H1 (cell line): ENCODE measurements at regions not wholly inside any gene's neighbourhood (a gene's known extent, or its start where the extent isn't known, plus 50 kb on each side); places are given as distances from the start of the nearest gene placed in this dataset.

ENCODE experiments used
- CTCF ChIA-PET: fragments of 300-600 bp; sonication (Branson Sonifier 250); formaldehyde crosslinking; loops from one replicate; lab custom pipeline; 2021; ENCODE audit not compliant: partially characterized antibody; lab: Charles Lee
- POLR2A ChIA-PET: fragments of 300-600 bp; sonication (Branson Sonifier 250); formaldehyde crosslinking; loops from one replicate; lab custom pipeline; 2021; ENCODE audit warnings: inconsistent platforms; ENCODE audit not compliant: partially characterized antibody; lab: Charles Lee
- DNase-seq, 2 experiments: peaks; one replicate each; pipeline versions ENCODE4 v3.0.0 to v3.0.0-alpha.2; 2010 to 2022; ENCODE audit warnings: low spot score in 2 of 2, low read depth in 1 of 2, mixed read lengths in 1 of 2
- FAIRE-seq: peaks from 2 replicates; lab custom pipeline; 2011; peaks lifted over from hg19 to GRCh38; lab: Jason Lieb, UNC
- H2AFZ ChIP-seq: 2 replicates; pipeline ENCODE4 v1.8.1; 2012; ENCODE audit warnings: low read length, inconsistent platforms
- H2AK5ac ChIP-seq: 2 replicates; pipeline ENCODE4 v1.6.1; 2013; ENCODE audit warnings: low read depth, low read length
- H2BK120ac ChIP-seq: replicated peaks from 2 replicates; pipeline ENCODE3; 2013; ENCODE audit warnings: low read depth, low read length, inconsistent platforms
- H2BK12ac ChIP-seq: 2 replicates; pipeline ENCODE4 v1.6.1; 2013; ENCODE audit warnings: low read depth, low read length
- H2BK15ac ChIP-seq: 2 replicates; pipeline ENCODE4 v1.6.1; 2013; ENCODE audit warnings: low read length
- H2BK20ac ChIP-seq: 2 replicates; pipeline ENCODE4 v1.6.1; 2013; ENCODE audit warnings: low read length
- H2BK5ac ChIP-seq: 2 replicates; pipeline ENCODE4 v1.6.1; 2013; ENCODE audit warnings: low read depth, low read length
- H3K14ac ChIP-seq: 2 replicates; pipeline ENCODE4 v1.6.1; 2013; ENCODE audit warnings: inconsistent platforms; ENCODE audit not compliant: insufficient read length
- H3K18ac ChIP-seq: 2 replicates; pipeline ENCODE4 v1.6.1; 2013; ENCODE audit warnings: low read length; ENCODE audit errors: extremely low read depth
- H3K23ac ChIP-seq: 2 replicates; pipeline ENCODE4 v1.6.1; 2013; ENCODE audit warnings: inconsistent platforms; ENCODE audit not compliant: insufficient read length
- H3K23me2 ChIP-seq: 2 replicates; pipeline ENCODE4 v1.6.1; 2013; ENCODE audit warnings: low read depth, low read length
- H3K27ac ChIP-seq: 2 replicates; pipeline ENCODE4 v1.6.1; 2011; ENCODE audit warnings: low read depth, low read length, inconsistent platforms
- H3K27me3 ChIP-seq, 4 experiments: replicated peaks in 1 of 4; 1 replicate in 1 of 4; 2 replicates in 3 of 4; pipeline versions ENCODE4 v1.6.1 to v1.8.1; 2011 to 2013; ENCODE audit warnings: low read length in 3 of 4, mild to moderate bottlenecking in 3 of 4, inconsistent platforms in 2 of 4, mixed read lengths in 2 of 4, moderate library complexity in 1 of 4; ENCODE audit not compliant: control insufficient read depth in 3 of 4, insufficient read depth in 3 of 4; ENCODE audit errors: extremely low read depth in 1 of 4
- H3K36me3 ChIP-seq, 4 experiments: 2 replicates each; pipeline versions ENCODE4 v1.6.1 to v1.8.1; 2011 to 2013; ENCODE audit warnings: mild to moderate bottlenecking in 4 of 4, low read length in 3 of 4, moderate library complexity in 2 of 4, control low read depth in 1 of 4, inconsistent platforms in 1 of 4; ENCODE audit not compliant: insufficient read depth in 4 of 4, control insufficient read depth in 2 of 4
- H3K4ac ChIP-seq: replicated peaks from 2 replicates; pipeline ENCODE3; 2013; ENCODE audit warnings: low read length, low read depth, mixed read lengths, inconsistent platforms; ENCODE audit not compliant: insufficient read length
- H3K4me1 ChIP-seq, 4 experiments: replicated peaks in 1 of 4; 1 replicate in 1 of 4; 2 replicates in 3 of 4; pipeline versions ENCODE4 v1.6.1 to v1.8.1; 2011 to 2013; ENCODE audit warnings: low read length in 3 of 4, inconsistent platforms in 2 of 4, mixed read lengths in 1 of 4; ENCODE audit not compliant: insufficient read depth in 4 of 4, control insufficient read depth in 3 of 4
- H3K4me2 ChIP-seq, 2 experiments: 2 replicates each; pipeline versions ENCODE4 v1.6.1 to v1.8.1; 2011 to 2013; ENCODE audit warnings: low read depth in 2 of 2, low read length in 2 of 2, control low read depth in 1 of 2, inconsistent platforms in 1 of 2, mild to moderate bottlenecking in 1 of 2; ENCODE audit not compliant: insufficient read depth in 1 of 2
- H3K4me3 ChIP-seq, 4 experiments: fragments of 200-600, 300-600 bp in 1 of 4; sonication (generic), shearing (Covaris generic), sonication (Bioruptor Twin) in 1 of 4; 2 replicates each; pipeline versions ENCODE4 v1.5.1 to v1.8.1; 2011 to 2016; ENCODE audit warnings: low read length in 4 of 4, low read depth in 3 of 4, control low read depth in 2 of 4, inconsistent platforms in 2 of 4, mild to moderate bottlenecking in 2 of 4, mixed read lengths in 1 of 4, moderate library complexity in 1 of 4; ENCODE audit not compliant: insufficient read depth in 2 of 4; ENCODE audit errors: extremely low read depth in 1 of 4
- H3K56ac ChIP-seq: replicated peaks from 2 replicates; pipeline ENCODE3; 2013; ENCODE audit warnings: low read depth, mild to moderate bottlenecking, mixed read lengths, low read length, inconsistent platforms; ENCODE audit not compliant: insufficient read length
- H3K79me1 ChIP-seq: 2 replicates; pipeline ENCODE4 v1.6.1; 2013; ENCODE audit warnings: low read depth, low read length, control low read depth
- H3K79me2 ChIP-seq, 2 experiments: 2 replicates each; pipeline versions ENCODE4 v1.6.1 to v1.8.1; 2012 to 2013; ENCODE audit warnings: low read length in 2 of 2, mild to moderate bottlenecking in 2 of 2, inconsistent platforms in 1 of 2; ENCODE audit not compliant: insufficient read depth in 2 of 2, control insufficient read depth in 1 of 2
- H3K9ac ChIP-seq, 4 experiments: replicated peaks in 1 of 4; 1 replicate in 1 of 4; 2 replicates in 3 of 4; pipeline versions ENCODE4 v1.6.1 to v1.8.1; 2011 to 2013; ENCODE audit warnings: low read depth in 3 of 4, low read length in 3 of 4, control low read depth in 2 of 4, mild to moderate bottlenecking in 2 of 4, moderate library complexity in 2 of 4, inconsistent platforms in 1 of 4; ENCODE audit errors: extremely low read depth in 1 of 4
- H3K9me3 ChIP-seq, 2 experiments: 2 replicates each; pipeline versions ENCODE4 v1.6.1 to v1.8.1; 2012 to 2013; ENCODE audit warnings: mild to moderate bottlenecking in 2 of 2, moderate library complexity in 2 of 2, control low read depth in 1 of 2, inconsistent platforms in 1 of 2, low read depth in 1 of 2, low read length in 1 of 2, mixed read lengths in 1 of 2; ENCODE audit not compliant: insufficient read depth in 2 of 2
- H4K20me1 ChIP-seq, 2 experiments: replicated peaks in 1 of 2; 2 replicates each; pipeline versions ENCODE3 to v1.8.1; 2011 to 2013; ENCODE audit warnings: inconsistent platforms in 2 of 2, low read length in 2 of 2, mild to moderate bottlenecking in 1 of 2; ENCODE audit not compliant: insufficient read depth in 2 of 2, control insufficient read depth in 1 of 2
- H4K5ac ChIP-seq: 2 replicates; pipeline ENCODE4 v1.6.1; 2013; ENCODE audit warnings: low read length, low read depth, mixed read lengths, inconsistent platforms; ENCODE audit not compliant: insufficient read length
- H4K8ac ChIP-seq: 2 replicates; pipeline ENCODE4 v1.8.0; 2013; ENCODE audit warnings: mild to moderate bottlenecking, moderate library complexity, low read length, inconsistent platforms; ENCODE audit not compliant: insufficient read depth; ENCODE audit errors: extremely low read depth
- H4K91ac ChIP-seq: replicated peaks from 2 replicates; pipeline ENCODE3; 2013; ENCODE audit warnings: low read length, mixed read lengths, inconsistent platforms; ENCODE audit not compliant: insufficient read length
- BACH1 ChIP-seq: IDR thresholded peaks from 2 replicates; pipeline ENCODE4 v1.6.1; 2012; ENCODE audit warnings: low read length, improper control_type of control experiment
- GTF2F1 ChIP-seq: IDR thresholded peaks from 2 replicates; pipeline ENCODE4 v1.6.1; 2012; ENCODE audit warnings: low read depth, low read length, improper control_type of control experiment, borderline replicate concordance
- NANOG ChIP-seq: IDR thresholded peaks from 2 replicates; pipeline ENCODE4 v1.6.1; 2011; ENCODE audit warnings: low read length, low read depth, mild to moderate bottlenecking, inconsistent platforms; ENCODE audit not compliant: insufficient read depth, poor library complexity, severe bottlenecking
- NRF1 ChIP-seq: IDR thresholded peaks from 2 replicates; pipeline ENCODE4 v1.6.1; 2011; ENCODE audit warnings: mild to moderate bottlenecking, low read depth, low read length, improper control_type of control experiment
- RBBP5 ChIP-seq: IDR thresholded peaks from 2 replicates; pipeline ENCODE4 v1.7.1; 2012; ENCODE audit warnings: low read depth, mild to moderate bottlenecking, inconsistent platforms, low read length, moderate library complexity, borderline replicate concordance
- SIRT6 ChIP-seq: IDR thresholded peaks from one replicate; pipeline ENCODE4 v1.7.1; 2012; ENCODE audit warnings: low read length, inconsistent platforms
- WGBS, 2 experiments: shearing (Covaris generic) in 1 of 2; methylation state at CpG; one replicate each; pipeline versions ENCODE4 v1.1.6 to v1.1.7; 2013 to 2015; ENCODE audit warnings: low lambda C conversion rate in 2 of 2, mixed read lengths in 2 of 2, inconsistent platforms in 1 of 2, low coverage in 1 of 2, missing lambda C conversion rate in 1 of 2; ENCODE audit not compliant: insufficient replicate concordance in 2 of 2, insufficient coverage in 1 of 2, insufficient read length in 1 of 2; ENCODE audit errors: extremely low coverage in 1 of 2, missing lambda C conversion rate in 1 of 2; 5-methylcytosine and 5-hydroxymethylcytosine counted together

- no peak overlapping the region for H2BK120ac ChIP-seq
Measured at GRCh38 chr21:35749904-35750303, 310.4 kb downstream of the SETD4 start.

More at GRCh38 chr21:35749904-35750303, 310.4 kb downstream of the SETD4 start:
- Histone ChIP-seq H2BK15ac (no peak overlapping the region), H3K79me1 (no peaks in the 10 kb centered on the region), H2BK20ac (no peak overlapping the region), H3K36me3 (no peaks in the 10 kb centered on the region), H2BK5ac (no peak overlapping the region), H4K8ac (no peak overlapping the region), H3K4me1 (peaks cover 0 to 7% (median 1%) of the 10 kb centered on the region in 4 experiments; a peak in 4 of 7 replicates), H4K91ac (no peak overlapping the region), H2AK5ac (no peak overlapping the region), H3K4me2 (no peak overlapping the region), H3K4ac (no peak overlapping the region)
- FAIRE-seq: no peak
- 90% methylated on average over 3 of the region's 3 CpGs; no CpG with 5 or more reads in 1 of the 2 experiments for WGBS, 2 experiments
- TF ChIP-seq NRF1: no peak
- TF ChIP-seq RBBP5: no peak
- no peak for TF ChIP-seq NANOG
- TF ChIP-seq GTF2F1: no peak
- no peak for TF ChIP-seq BACH1
- no peak for TF ChIP-seq SIRT6
- TF ChIP-seq, all 59 proteins: peak for 0
- H3K23me2 ChIP-seq: no peaks in the 10 kb centered on the region
- no peak overlapping the region for H3K27ac ChIP-seq
- no peak overlapping the region for H3K18ac ChIP-seq
- peaks cover 4 to 7% of the 10 kb centered on the region in 2 experiments; a peak in 2 of 4 replicates for H3K9me3 ChIP-seq
- no peak overlapping the region for H3K4me3 ChIP-seq
- no peak overlapping the region for H3K9ac ChIP-seq
- H4K5ac ChIP-seq: no peak overlapping the region
- no peaks in the 10 kb centered on the region for H4K20me1 ChIP-seq
- ChIA-PET POLR2A (no interaction called here), CTCF (interaction anchor here (2.3 kb wide), 1 partner anchor 19 kb away, joined by 8 read pairs; no protein-coding TSS in a partner anchor)
- H3K56ac ChIP-seq: no peak overlapping the region
- H3K79me2 ChIP-seq: no peaks in the 10 kb centered on the region
- H3K14ac ChIP-seq: no peak overlapping the region
- H3K27me3 ChIP-seq: no peaks in the 10 kb centered on the region
- DNase-seq: no peak
- H2AFZ ChIP-seq: no peak overlapping the region
- no peak overlapping the region for H2BK12ac ChIP-seq
- H3K23ac ChIP-seq: no peak overlapping the region
